GM10248 (cell line): ENCODE measurements at regions not wholly inside any gene's neighbourhood (a gene's known extent, or its start where the extent isn't known, plus 50 kb on each side); places are given as distances from the start of the nearest gene placed in this dataset.

Source experiments
- CTCF ChIA-PET: fragments of 300-600 bp; sonication (Branson Sonifier 250); formaldehyde crosslinking; extraction: SDS; loops from one replicate; lab custom pipeline; 2021; ENCODE audit warnings: antibody characterized with exemption; lab: Yijun Ruan, JAX
- POLR2A ChIA-PET: fragments of 350-650 bp; sonication (Branson Sonifier 250); formaldehyde crosslinking; extraction: SDS; loops from one replicate; lab custom pipeline; 2020; ENCODE audit warnings: antibody characterized with exemption; lab: Yijun Ruan, JAX
- DNase-seq: peaks from one replicate; pipeline ENCODE4 v3.0.0; 2012; ENCODE audit errors: extremely low spot score
- TF ChIP-seq, protein P1 (sequence below): IDR thresholded peaks from 2 replicates; pipeline ENCODE4 v1.5.1; 2012; ENCODE audit warnings: mild to moderate bottlenecking, low read depth; ENCODE audit errors: extremely low read depth, missing control alignments, control extremely low read depth

DNA sequence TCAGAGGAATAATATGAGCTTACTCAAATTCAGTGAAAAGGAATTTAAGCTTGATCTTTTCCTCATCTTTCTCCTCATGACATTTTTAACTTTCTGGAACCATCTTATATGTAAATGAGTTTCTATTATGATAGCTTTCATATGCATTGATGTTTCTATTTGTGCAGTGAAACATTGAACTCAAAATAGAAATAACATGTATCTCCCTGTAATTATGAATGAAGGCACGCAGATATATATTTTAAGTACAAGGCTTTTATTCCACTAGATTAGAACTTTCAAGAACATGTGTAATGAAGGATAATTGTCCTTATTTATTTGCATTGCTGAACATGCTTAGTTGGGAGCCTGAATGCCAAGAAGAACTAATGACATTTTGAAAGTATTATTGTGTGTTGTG is 1391.7 kb upstream of the MIR17HG start:
- no peak for DNase-seq
- CTCF ChIA-PET = no interaction called here
- TF ChIP-seq, protein P1, sequence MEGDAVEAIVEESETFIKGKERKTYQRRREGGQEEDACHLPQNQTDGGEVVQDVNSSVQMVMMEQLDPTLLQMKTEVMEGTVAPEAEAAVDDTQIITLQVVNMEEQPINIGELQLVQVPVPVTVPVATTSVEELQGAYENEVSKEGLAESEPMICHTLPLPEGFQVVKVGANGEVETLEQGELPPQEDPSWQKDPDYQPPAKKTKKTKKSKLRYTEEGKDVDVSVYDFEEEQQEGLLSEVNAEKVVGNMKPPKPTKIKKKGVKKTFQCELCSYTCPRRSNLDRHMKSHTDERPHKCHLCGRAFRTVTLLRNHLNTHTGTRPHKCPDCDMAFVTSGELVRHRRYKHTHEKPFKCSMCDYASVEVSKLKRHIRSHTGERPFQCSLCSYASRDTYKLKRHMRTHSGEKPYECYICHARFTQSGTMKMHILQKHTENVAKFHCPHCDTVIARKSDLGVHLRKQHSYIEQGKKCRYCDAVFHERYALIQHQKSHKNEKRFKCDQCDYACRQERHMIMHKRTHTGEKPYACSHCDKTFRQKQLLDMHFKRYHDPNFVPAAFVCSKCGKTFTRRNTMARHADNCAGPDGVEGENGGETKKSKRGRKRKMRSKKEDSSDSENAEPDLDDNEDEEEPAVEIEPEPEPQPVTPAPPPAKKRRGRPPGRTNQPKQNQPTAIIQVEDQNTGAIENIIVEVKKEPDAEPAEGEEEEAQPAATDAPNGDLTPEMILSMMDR = no peak
- POLR2A ChIA-PET = no interaction called here

DNA sequence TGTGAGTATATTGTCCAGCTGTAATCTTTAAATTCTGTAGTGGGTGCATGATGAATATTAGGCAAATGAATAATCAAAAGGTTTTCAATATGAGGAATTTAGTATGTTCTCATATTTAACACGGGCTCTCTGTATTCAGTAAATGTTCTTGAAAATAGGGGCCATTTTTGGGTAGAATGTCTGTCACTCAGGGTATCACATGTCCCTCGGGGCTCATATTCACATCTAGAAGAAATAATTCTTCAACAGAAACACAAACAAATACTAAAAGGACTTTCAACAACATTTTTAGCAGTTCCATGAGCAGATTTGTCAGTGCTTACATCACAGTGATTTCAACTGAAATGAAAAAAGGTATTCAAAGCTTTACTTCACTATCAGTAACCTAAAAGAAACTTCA is 1388.4 kb upstream of the MIR17HG start:
- POLR2A ChIA-PET = no interaction called here
- TF ChIP-seq, protein P1 = no peak
- no peak for DNase-seq
- CTCF ChIA-PET = no interaction called here

DNA sequence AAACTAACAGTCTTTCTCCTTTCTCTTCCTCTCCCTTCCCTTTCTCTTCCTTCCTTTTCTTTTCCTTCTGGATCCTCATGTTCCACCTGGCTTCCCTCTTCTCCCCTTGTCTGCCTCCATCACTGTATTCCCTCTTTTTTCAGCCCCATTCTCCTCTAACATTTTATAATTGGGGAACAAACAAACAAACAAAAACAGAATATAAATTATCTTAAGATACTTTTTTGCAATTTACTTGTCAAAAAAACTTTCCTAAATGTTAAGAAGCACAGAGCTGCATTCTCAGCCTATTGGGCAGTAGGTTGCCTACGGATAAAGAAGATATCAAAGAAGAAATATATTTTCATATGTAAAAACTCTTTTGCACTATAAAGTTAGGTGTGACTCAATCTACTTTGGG is 1382.2 kb upstream of the MIR17HG start:
- POLR2A ChIA-PET = no interaction called here
- DNase-seq = no peak
- TF ChIP-seq, protein P1 = no peak
- CTCF ChIA-PET = no interaction called here

DNA sequence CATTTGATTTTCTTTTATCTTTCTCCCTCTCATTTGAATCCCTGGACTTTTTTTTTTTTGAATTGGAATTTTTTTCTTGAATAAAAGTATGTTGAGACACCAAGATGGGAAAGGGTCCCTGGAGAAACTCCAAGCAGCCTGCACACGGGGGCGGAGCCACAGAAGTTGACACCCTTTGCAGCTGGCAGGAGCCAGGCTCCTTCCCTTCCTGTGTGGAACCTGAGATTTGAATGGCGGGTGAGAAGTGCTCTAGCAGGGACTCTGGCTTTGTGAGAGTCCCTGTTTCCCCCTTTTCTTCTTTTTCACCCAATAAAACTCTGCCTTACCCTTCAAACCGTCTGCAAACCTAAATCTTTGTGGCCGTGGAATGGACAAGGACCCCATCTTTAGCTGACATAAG is 1381.0 kb upstream of the MIR17HG start:
- TF ChIP-seq, protein P1 = no peak
- POLR2A ChIA-PET = no interaction called here
- CTCF ChIA-PET = interaction anchor here (1.0 kb wide), 1 partner anchor 10 kb away, joined by 3 read pairs; no protein-coding TSS in a partner anchor
- no peak for DNase-seq

DNA sequence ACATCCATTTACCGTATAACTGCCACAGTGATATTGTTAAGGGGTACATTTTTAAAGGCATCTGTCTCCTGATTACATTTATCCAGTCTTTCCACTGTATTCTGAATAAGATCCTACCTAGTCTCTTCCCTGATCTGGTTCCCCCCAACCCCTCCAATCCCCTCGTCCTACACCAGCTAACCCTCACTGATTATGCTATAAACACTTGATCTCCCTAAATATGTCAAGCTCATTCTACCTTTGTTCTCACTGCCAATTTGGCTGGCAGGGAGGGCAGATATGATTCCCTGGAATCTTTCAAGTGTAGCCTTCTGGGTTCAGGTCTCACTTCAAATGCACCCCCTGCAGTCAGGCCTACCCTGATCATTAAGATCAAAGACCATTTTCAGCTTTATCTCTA is 1379.8 kb upstream of the MIR17HG start:
- ChIA-PET POLR2A (no interaction called here), CTCF (no interaction called here)
- no peak for DNase-seq
- TF ChIP-seq, protein P1 = no peak

DNA sequence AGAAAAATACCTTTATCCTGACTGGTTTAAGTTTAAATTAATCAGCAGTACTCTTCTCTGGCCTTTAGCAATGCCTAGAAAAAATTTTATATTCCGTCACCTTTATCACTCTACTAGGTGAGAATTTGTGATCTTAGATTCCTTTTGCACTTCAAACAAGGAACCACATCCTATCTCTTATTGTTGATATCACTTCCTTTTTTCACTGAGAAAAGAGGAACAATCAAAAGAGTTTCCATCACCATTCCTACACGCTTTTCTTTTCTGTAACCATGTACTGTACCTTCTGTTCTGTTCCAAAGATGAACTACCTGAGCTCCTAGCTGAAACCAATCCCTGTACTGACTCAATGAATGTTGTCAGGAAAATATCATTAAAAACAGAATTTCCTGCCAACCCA is 1379.0 kb upstream of the MIR17HG start:
- POLR2A ChIA-PET = no interaction called here
- DNase-seq = no peak
- TF ChIP-seq, protein P1 = no peak
- CTCF ChIA-PET = no interaction called here

DNA sequence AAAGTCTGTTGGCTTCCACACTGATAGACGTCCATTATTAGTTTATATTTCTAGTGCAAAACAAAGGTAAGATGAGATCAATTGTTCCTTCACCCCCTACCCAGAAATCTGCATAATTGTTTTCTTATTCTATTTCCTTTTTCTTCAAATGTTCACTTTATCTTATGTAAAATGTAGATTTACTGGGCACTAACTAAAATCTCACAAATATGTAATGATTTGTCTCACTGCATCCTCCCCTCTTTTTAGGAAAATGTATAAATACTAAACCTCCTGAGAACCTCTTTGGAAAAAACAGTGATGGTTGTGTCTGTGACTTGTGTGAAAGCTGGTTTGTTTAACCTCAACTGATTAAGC is 1377.2 kb upstream of the MIR17HG start:
- no peak for DNase-seq
- POLR2A ChIA-PET = no interaction called here
- CTCF ChIA-PET = interaction anchor here (1.4 kb wide), 1 partner anchor 10 kb away, joined by 4 read pairs; no protein-coding TSS in a partner anchor
- TF ChIP-seq, protein P1 = no peak
